ENCODE measurements at regions not wholly inside any gene's neighbourhood (a gene's known extent, or its start where the extent isn't known, plus 50 kb on each side); places are given as distances from the start of the nearest gene placed in this dataset.

DNA sequence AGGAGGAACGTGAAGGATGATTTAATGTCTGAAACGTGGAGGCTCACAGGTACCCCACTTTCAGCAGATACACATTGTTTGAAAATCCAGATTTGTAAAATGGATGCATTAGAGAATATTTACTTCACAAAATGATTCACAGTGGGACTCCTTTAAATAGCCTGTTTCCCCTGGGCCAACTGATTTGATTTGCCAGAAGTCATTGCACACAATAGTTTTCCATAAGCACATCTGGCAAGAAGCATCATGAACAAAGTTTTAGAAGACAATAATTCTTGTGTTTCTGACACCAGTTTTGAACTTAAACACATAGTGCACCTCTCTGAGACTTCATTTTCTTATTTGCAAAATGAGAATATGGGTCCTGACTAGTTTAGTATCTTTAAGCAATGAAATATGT is 451.4 kb upstream of the SLC14A2 start:
- DNase-seq: no peak
- H3K4me1 ChIP-seq: no peaks in the 10 kb centered on the region

GRCh38 chr18:45164551-45164950 is 450.7 kb upstream of the SLC14A2 start:
- no TSS peak for BruUV-seq (replicated peaks)
- H3K27me3 ChIP-seq (replicated peaks; ENCODE audit: control insufficient read depth, insufficient read depth, low read length): no peaks in the 10 kb centered on the region
- Mint-ChIP-seq H3K4me3 (ENCODE audit: unreplicated experiment) (no peak overlapping the region), H3K27ac (ENCODE audit: unreplicated experiment) (no peak overlapping the region), H3K36me3 (ENCODE audit: insufficient read depth, unreplicated experiment) (no peaks in the 10 kb centered on the region), H3K4me1 (ENCODE audit: low read depth, unreplicated experiment) (no peaks in the 10 kb centered on the region), H3K9me3 (ENCODE audit: unreplicated experiment) (no peaks in the 10 kb centered on the region), H3K27me3 (ENCODE audit: insufficient read depth, unreplicated experiment) (no peaks in the 10 kb centered on the region)
- no peaks in the 10 kb centered on the region for H3K9me3 ChIP-seq
- TF ChIP-seq, protein P1, sequence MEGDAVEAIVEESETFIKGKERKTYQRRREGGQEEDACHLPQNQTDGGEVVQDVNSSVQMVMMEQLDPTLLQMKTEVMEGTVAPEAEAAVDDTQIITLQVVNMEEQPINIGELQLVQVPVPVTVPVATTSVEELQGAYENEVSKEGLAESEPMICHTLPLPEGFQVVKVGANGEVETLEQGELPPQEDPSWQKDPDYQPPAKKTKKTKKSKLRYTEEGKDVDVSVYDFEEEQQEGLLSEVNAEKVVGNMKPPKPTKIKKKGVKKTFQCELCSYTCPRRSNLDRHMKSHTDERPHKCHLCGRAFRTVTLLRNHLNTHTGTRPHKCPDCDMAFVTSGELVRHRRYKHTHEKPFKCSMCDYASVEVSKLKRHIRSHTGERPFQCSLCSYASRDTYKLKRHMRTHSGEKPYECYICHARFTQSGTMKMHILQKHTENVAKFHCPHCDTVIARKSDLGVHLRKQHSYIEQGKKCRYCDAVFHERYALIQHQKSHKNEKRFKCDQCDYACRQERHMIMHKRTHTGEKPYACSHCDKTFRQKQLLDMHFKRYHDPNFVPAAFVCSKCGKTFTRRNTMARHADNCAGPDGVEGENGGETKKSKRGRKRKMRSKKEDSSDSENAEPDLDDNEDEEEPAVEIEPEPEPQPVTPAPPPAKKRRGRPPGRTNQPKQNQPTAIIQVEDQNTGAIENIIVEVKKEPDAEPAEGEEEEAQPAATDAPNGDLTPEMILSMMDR (IDR thresholded peaks at IDR 0.05; ENCODE audit: insufficient read depth in 1 of 2, low read depth in 1 of 2, low read length in 1 of 2, severe bottlenecking in 1 of 2, unreplicated experiment in 1 of 2): no peak
- no peak overlapping the region for H3K4me3 ChIP-seq (ENCODE audit: low read depth, low read length)
- CTCF ChIA-PET: no interaction called here
- POLR2A ChIA-PET: no interaction called here
- no peaks in the 10 kb centered on the region for H3K36me3 ChIP-seq (ENCODE audit: control insufficient read depth, insufficient read depth, low read length)
- intact Hi-C loops (cut with micrococcal nuclease; ENCODE audit: unreplicated experiment): no loop called here
- no peaks in the 10 kb centered on the region for H3K4me1 ChIP-seq
- DNase-seq: no peak

More for the DNA sequence above, 451.4 kb upstream of the SLC14A2 start:
- POLR2A ChIA-PET: no interaction called here
- no peaks in the 10 kb centered on the region for H3K4me1 Mint-ChIP-seq (ENCODE audit: low read depth, unreplicated experiment)
- no peaks in the 10 kb centered on the region for H3K36me3 Mint-ChIP-seq (ENCODE audit: insufficient read depth, unreplicated experiment)
- H3K27ac Mint-ChIP-seq (ENCODE audit: unreplicated experiment): no peak overlapping the region
- no peaks in the 10 kb centered on the region for H3K36me3 ChIP-seq (ENCODE audit: control insufficient read depth, insufficient read depth, low read length)
- intact Hi-C loops (cut with micrococcal nuclease; ENCODE audit: unreplicated experiment): no loop called here
- no peaks in the 10 kb centered on the region for H3K9me3 Mint-ChIP-seq (ENCODE audit: unreplicated experiment)
- TF ChIP-seq, protein P1 (IDR thresholded peaks at IDR 0.05; ENCODE audit: insufficient read depth in 1 of 2, low read depth in 1 of 2, low read length in 1 of 2, severe bottlenecking in 1 of 2, unreplicated experiment in 1 of 2): no peak
- no peaks in the 10 kb centered on the region for H3K9me3 ChIP-seq
- H3K27me3 Mint-ChIP-seq (ENCODE audit: insufficient read depth, unreplicated experiment): no peaks in the 10 kb centered on the region
- H3K4me3 ChIP-seq (ENCODE audit: low read depth, low read length): no peak overlapping the region
- CTCF ChIA-PET: no interaction called here
- no TSS peak for BruUV-seq (replicated peaks)
- H3K4me3 Mint-ChIP-seq (ENCODE audit: unreplicated experiment): no peak overlapping the region
- H3K27me3 ChIP-seq (replicated peaks; ENCODE audit: control insufficient read depth, insufficient read depth, low read length): no peaks in the 10 kb centered on the region

DNA sequence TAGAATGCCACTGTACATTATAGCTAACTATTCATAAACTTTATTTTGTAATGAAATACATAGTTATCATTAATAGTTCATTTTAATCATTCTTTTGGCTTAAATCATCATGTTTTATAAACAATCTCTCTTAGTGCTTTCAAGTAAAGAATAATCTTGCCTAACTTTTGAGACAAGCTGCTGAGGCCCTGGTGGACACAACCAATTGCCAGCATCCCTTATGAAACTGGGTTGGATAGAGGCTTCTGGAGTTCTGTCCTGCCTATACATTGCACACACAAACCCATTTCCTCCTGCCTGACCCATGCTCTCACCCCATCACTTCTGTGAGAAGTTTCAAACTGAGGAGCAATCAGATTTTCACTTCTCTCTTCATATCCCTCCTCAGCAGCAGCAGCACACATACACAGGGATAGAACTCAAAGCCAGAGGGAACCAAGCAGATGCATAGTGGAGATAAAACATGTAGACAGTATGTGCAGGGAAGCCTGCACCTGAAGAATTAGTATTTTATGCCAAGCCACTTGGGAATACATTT is 450.0 kb upstream of the SLC14A2 start:
- Histone ChIP-seq H3K9me3 (no peaks in the 10 kb centered on the region), H3K4me3 (ENCODE audit: low read depth, low read length) (no peak overlapping the region), H3K4me1 (no peaks in the 10 kb centered on the region), H3K36me3 (ENCODE audit: control insufficient read depth, insufficient read depth, low read length) (no peaks in the 10 kb centered on the region), H3K27me3 (replicated peaks; ENCODE audit: control insufficient read depth, insufficient read depth, low read length) (no peaks in the 10 kb centered on the region)
- Mint-ChIP-seq H3K4me1 (ENCODE audit: low read depth, unreplicated experiment) (no peaks in the 10 kb centered on the region), H3K9me3 (ENCODE audit: unreplicated experiment) (no peaks in the 10 kb centered on the region), H3K4me3 (ENCODE audit: unreplicated experiment) (no peak overlapping the region), H3K27me3 (ENCODE audit: insufficient read depth, unreplicated experiment) (no peaks in the 10 kb centered on the region), H3K36me3 (ENCODE audit: insufficient read depth, unreplicated experiment) (no peaks in the 10 kb centered on the region), H3K27ac (ENCODE audit: unreplicated experiment) (no peak overlapping the region)
- POLR2A ChIA-PET: no interaction called here
- TF ChIP-seq, protein P1 (IDR thresholded peaks at IDR 0.05; ENCODE audit: insufficient read depth in 1 of 2, low read depth in 1 of 2, low read length in 1 of 2, severe bottlenecking in 1 of 2, unreplicated experiment in 1 of 2): no peak
- BruUV-seq (replicated peaks): no TSS peak
- intact Hi-C loops (cut with micrococcal nuclease; ENCODE audit: unreplicated experiment): no loop called here
- no peak for DNase-seq
- CTCF ChIA-PET: no interaction called here

All from Caco-2 (cell line).